HG02623 (cell line): ENCODE measurements at regions not wholly inside any gene's neighbourhood (a gene's known extent, or its start where the extent isn't known, plus 50 kb on each side); places are given as distances from the start of the nearest gene placed in this dataset.
"Not testable (repeated sequence)": the region's sequence is repeated elsewhere in the genome, so short reads cannot be mapped to it uniquely, and the experiment has no call there.

Source experiments
- ATAC-seq: cut with Tn5 transposase; IDR thresholded peaks from one replicate; pipeline ENCODE4 v1.9.1; 2021; ENCODE audit warnings: moderate library complexity; ENCODE audit not compliant: unreplicated experiment

DNA sequence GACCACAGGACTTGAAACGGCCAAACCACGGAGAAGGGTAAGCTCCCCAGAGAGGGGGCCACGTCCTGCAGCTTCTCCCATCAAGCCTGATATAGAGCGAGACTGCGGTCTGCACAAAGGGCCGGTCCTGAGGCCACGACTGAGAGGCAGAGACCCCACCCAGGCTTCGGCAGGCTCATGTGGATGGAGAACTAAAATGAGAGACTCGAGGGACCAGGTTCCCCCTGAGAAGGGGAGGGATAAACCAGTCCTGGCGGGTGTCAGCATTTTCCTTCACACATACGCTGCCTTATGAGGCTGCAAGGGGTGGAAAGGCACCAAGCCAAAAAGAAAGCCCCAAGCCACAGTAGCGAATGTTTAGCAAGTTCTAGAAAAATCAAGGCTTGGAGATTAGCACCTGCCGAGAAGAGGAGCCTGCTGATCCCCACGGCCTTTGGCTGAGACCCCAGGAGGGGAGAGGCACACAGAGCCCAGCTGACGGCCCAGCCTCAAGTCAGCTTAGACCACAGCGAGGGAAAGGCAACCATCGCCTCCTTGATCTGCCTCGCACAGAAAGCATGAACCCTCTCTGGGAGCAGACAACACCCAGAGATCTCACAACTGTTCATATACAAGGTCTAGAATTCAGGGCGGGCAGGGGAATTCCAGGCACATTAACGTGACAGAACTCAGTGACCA is 92.6 kb upstream of the RNF32 start:
- no peak for ATAC-seq

DNA sequence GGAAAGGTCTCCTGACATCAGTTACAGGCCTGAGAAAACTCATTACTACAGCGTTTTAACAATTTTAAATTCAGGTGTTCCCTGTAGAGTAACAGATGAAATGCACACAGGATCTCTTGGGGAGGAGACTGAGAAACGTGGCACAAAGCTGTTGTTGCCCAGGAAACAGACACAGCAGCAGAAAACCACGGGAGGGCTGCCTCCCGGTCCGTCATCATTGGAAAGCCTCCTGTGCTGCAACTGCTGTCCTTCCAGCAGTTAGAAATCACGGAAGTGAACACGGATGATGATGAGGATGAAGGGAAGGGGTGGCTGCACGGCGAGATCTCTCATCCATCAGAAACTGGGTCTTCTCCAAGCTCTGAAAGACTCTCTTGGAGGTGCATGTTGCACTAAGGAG is 94.6 kb upstream of the RNF32 start:
- no peak for ATAC-seq

DNA sequence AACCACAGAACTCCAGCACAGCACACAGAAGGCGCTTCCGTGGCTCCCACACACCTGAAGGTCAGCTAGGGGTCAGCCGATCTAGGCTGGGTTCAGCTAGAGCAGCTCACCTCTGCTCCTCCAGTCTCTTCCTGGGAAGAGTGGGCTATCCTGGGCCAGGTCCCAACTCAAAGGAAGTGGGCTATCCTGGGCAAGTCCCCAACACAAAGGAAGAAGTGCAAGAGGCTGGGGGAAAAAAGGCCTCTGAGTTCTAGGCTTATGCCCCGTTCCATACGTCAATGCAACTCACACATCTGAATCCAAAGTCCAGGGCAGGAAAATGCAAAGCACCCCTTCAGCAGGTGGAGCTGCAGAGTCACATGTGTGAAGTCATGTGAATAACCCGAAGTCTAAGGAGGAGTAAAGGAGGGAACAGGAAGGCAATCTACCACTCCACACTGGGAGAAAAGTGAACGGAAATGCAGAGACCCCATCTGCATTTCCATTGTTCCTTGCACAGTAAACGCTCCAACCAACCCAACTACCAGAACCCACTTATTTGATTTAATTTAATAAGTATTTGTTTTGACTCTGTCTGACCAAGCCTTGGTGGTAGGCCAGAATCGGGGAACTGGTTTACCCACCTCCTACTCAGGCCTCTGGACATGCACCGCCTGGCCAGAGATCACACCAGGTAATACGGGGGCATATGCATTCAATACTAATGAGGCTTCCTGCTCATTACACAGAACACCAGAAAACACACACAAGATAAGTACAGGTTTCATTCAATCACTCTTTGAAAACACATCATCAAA is 95.5 kb upstream of the RNF32 start:
- no peak for ATAC-seq

DNA sequence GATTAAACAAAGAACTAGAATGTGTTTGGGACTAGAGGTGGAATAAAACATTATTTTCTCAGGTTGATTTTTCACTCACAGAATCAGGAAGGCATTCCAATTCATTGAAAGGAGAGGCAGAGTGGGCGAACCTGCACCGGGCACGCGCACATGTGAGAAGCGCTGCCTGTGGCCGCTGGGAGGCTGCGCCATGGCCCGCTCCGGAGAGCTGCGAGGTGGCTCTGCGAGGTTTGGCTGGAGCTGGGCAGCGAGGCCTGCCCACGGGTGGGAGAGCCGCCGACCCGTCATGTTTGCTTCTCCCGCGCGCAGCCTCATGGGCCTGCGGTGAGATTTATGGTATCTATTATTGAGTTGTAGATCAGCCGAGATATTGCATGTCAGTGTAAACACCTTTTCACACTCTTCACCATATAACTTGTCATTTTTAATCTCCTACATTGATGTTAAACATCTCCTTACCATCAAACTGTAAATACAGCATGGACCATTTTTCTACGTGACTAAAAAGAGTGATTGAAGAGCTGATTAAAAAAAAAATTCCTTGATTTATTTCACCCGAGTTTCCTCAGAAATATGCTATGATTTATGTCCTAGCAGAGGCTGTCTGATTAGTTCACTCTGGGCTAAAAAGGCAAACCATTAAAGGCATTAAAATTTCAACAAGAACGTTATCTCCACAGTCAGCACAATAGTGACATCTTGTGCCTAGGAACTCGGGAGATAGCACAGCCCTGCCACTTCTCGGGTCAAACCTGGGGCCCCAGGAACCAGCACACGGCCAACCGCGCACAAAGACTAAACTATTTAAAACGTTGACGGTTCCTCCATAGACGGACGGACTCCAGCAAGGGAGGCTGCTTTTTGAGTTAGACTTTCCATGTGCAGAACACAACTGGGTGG is 96.6 kb upstream of the RNF32 start:
- no peak for ATAC-seq

DNA sequence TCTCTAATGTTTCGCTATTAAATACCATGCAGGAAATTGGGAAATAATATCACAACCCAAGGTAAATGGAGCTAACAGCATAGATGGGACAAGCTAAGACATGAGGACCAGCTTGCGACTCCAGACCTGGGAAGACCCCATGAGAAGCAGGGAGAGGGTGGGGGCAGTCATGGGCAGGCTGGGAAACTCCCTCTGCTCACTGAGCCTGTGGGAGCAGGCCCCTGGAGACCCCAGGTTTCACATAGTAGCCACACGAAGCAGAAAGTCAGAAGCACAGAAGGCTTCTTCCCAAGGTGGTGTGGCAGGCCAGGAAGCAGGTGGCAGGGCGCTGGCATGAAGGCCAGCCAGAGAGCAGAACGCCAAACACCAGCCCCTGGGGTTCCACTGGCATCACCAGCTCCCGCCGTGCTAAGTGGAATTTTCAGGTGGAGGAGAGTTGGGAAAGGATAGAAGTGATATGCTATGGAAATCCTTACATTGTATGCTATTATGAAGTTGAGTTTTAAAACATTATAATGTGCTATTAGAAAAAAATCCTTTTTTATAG is 99.9 kb upstream of the RNF32 start:
- ATAC-seq = no peak

DNA sequence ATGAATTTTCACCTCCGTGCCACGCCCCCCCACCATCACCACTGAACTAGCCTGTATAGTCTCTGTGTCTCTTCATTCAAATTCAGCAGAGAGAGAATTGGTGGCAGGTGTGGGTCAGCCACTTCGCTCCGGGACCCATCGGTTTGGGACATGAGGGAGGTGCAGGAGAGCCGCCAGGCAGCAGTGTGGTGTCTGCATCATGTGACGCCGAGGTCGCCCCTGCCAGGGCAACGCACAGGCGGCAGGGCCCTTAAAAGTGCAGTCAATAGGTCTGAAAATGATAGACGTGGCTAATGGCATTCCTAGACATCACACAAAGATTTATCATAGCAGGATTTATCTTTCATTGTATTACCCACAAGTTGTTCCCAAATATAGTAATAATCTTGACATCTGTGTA is 100.6 kb upstream of the RNF32 start:
- no peak for ATAC-seq

DNA sequence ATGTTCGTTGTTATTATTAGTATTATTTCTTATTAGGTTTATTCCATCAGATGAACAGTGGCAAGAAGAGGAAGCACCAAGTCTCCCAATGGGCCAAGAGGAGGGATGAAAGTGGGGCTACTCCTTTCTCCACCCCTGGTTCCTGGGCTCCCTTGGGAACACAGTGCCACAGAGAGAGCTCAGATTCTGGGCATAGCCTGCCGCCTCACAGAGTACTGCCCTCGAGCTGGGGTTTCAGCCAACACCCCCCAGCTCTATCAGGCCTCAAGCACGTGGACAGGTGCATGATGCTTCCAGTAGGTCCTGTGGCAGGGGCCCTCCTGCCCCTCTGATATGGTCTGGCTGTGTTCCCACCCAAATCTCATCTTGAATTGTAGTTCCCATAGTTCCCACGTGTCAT is 103.6 kb upstream of the RNF32 start:
- no peak for ATAC-seq

DNA sequence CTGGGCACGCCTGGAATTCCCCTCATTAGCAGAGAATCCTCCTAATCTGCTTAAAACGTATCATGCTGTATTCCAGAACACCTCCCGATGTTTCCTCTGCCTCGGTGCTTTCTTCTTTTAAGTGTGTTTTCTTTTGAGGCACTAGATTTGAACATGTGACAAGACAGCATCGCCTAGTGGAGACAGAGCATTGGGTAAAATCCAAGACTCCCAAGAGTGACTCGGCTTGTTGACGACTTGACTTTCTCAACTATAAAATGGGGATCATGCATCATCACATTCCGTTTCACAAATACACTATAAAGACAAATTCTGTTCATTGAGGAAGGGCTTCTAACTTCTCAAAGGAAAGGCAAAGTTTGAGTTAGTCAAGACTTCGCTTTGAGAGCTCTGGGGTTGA is 105.6 kb upstream of the RNF32 start:
- ATAC-seq = no peak

DNA sequence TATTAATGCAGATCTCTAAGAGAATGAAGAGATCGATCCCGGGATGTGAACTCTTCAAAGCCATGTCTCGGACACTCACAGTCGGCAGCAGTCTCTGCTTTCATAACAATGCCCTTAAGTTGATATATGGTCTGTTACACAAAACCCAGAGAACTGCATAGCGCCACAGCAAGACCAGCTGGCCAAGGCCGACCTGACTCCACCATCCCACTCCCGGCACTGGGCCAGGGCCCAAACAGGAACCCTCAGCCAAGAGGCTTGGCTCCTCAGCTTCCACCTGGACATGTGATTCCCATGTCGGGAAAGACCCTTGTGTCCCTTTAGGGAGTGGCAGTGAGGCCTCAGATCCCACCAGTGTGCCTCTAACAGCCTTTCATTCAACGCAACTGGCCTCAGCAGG is 106.6 kb upstream of the RNF32 start:
- ATAC-seq = no peak

DNA sequence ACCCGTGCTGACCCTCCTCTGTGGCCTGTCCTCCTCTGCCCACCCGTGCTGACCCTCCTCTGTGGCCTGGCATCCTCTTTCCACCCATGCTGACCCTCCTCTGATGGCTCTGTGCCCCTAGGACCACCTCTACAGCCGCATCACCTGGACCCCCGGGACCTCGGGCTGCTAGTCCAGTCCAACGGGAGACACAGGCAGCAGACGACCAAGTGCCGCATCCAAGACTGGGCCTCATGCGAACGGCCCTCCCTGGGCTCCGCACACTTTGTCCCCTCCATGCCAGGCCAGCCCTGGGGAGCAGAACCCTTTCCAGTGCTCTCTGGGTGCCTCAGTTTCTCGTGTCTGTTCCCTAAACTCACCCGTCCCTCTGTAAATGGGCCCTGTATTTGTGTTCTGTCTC is 107.2 kb upstream of the RNF32 start:
- no peak for ATAC-seq

DNA sequence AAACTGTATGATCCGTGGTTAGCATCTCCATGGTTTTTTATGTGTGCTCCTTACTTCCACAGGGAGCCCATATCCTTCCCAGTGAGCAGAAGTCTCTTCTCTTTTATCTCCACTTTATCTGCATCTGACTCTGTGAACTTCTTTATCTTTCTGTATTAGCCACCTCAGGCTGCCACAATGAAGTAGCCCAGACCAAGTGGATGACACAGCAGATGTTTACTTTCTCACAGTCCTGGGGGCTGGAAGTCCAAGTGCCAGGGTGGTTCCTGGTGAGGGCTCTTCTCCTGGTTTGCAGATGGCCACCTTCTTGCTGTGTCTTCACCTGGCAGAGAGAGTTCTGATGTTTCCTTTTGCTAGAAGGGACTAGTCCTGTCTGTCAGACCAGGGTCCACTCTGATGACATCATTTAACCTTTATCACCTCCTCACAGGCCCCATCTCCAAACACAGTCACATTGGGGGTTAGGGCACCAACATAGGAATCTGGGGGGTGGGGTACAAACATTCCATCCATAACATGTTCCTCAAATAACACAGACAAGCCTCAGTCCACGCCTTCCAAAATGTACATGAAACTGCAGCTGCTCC is 108.5 kb upstream of the RNF32 start:
- ATAC-seq = no peak

DNA sequence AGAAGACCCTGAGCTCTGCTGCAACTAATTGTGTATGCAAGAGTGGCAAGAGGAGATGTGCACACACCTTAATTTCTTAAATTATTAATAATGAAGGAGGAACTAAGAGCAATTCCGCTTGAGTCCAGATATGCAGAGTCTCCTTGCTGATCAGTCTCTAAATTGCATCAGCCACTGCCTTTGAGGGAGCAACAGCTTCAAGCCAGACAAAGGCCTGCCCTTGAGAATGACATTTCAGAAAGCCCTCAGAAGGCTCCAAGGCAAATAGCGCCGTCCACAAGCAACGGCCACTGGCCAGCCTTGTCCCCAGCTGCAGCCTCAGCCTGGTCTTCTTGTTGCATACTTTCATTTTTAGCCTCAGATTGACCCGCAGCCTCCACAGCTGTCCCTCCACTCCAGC is 110.6 kb upstream of the RNF32 start:
- ATAC-seq = no peak

DNA sequence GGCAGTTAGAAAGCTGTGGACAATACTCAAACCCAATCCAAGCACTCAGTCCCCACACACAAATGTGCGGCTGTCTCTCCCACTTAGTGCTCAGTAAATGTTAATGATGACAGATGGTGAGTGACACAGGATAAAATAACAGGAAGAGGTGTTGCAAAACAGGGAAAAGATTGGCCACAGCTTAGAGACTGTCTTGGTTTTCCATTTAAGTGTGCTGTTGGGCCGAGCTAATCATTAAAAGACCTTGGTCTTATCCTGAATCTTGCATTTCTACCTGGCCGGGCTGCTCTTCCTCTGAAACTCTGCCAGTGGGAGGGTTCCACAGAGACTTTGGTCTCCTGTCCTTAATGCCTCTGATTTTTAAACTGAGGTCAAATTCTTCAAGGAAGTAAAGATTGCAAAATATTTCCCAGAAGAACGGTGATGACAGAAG is 113.1 kb upstream of the RNF32 start:
- no peak for ATAC-seq

DNA sequence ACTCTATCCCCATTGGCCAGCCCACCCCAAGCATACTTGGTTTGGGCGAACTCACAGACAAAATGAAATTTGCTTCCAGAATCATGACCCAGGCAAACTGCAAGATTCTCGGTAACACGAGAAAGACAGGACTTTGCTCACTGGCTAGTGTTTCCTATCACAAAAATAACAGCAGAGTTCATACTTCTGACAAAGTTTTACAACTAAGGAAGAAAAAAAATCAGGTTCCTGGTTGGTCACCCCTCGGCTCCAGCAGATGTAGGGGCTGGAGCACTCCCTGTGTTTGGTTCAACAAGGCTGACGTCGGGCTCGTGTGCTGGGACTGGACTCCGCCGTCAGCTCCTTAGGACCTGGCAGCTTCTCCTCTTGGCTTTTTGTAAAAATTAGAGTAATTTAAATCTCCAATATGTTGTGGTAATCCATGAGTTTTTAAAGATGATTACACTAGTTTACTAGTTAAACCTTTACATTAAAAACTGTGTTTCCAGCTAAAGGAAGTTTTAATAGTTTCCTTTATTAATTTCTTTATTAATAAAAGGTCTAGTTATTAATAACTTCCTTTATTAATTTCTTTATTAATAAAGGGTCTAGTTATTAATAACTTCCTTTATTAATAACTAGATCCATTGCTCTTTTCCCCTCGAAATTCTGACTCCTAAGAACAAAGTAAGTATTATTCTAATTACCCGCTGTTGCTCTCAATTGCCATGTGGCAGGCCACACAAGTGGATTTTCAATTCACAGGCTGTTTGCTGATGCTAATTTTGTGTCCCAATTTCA is 115.6 kb upstream of the RNF32 start:
- no peak for ATAC-seq

DNA sequence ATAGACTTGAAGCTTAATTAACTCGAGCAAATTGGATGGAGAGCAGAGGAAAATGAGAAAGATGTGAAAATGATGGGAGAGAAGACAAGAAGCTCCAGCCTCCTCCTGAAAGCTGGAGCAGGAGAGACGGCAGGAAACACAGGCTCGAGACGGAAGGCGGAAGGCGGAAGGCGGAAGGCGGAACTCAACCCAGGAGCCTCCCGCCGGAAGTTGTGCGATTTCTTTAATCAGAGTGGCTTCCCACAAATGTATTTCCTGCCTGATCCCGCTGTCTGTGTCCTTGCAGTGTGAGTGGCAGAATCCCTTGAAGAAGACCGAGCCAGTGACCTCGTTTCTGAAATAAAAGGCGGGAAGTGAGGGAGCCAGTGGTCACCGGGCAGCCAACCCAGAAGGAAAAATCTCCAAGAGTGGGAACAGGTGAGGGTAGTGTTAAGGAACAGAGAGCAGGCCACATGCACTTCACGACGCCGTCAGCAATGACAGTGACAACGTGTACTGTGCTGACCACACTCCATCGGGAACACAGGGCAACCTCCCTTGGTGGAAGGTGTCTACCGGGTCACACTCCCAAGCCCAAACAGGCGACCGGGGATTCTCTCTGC is 117.0 kb upstream of the RNF32 start:
- ATAC-seq = no peak

DNA sequence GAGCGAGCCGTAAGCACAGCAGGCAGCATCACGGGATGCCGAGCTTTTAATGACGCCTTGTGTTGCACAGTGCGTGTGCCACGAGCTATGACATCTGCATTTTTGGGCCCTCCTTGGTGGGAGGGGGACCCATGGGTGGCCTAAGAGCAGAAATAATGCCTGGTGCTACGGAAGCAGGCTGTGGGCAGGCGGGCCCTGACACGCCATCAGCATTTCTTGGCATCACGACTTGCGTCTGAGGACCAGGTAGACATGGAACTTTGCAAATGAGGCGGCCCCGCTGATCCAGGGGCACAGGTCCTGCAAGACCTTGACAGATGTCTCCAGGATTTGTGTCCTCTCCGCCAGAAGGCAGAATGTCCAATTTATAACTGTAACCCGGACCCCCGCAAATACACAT is 117.8 kb upstream of the RNF32 start:
- no peak for ATAC-seq

DNA sequence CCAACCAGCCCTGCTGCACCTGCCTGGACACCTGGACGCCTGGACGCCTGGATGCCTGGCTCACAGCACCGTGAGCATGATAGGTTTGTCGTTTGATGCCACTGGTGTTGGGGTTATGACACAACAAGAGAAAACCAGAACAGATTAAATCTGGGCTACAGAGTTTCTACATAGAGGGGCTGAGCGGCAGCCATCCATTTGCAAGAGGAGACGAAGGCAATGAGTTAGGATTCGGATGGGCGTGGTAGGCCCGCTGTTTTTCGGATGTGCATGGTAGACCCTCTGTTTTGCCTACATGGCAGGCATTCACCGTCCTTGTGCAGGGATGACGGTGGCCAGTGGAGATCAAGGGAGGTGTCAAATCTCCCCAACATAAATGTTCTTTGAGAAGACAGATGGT is 121.5 kb upstream of the RNF32 start:
- no peak for ATAC-seq

DNA sequence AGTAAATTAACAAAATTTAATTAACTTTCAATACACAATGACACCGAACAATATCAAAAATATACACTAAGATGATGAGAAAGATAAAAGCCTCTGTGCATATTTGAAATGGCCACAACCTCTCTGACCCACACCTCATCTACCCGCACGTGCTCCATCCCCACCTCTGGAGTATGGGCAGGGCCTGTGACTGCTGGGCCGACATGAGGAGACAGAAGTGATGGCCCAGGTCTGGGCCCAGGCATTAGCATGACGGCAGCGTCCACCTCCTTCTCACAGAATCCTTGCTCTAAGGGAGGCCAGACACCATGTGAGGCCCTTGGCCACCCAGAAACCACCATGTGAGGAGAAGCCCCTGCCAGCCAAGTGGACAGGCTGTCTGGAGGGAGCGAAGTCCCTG is 122.1 kb upstream of the RNF32 start:
- no peak for ATAC-seq

DNA sequence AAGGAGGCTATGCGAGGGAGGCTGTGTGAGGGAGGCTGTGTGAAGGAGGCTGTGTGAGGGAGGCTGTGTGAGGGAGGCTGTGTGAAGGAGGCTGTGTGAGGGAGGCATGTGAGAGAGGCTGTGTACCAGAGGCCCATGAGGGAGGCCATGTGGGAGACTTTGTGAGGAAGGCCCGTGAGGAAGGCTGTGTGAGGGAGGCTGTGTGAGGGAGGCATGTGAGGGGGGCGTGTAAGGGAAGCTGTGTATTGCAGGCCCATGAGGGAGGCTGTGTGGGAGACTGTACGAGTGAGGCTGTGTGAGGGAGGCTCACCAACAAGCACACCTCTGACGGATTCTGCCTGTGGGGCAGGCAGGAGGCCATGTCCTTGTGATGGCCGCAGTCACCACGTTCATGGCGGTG is 122.7 kb upstream of the RNF32 start:
- not testable (repeated sequence) for ATAC-seq
